ENCODE measurements at regions not wholly inside any gene's neighbourhood (a gene's known extent, or its start where the extent isn't known, plus 50 kb on each side); places are given as distances from the start of the nearest gene placed in this dataset.
A peak's percentile ranks its signal among the peaks of the same experiment; 100 is the strongest.

DNA sequence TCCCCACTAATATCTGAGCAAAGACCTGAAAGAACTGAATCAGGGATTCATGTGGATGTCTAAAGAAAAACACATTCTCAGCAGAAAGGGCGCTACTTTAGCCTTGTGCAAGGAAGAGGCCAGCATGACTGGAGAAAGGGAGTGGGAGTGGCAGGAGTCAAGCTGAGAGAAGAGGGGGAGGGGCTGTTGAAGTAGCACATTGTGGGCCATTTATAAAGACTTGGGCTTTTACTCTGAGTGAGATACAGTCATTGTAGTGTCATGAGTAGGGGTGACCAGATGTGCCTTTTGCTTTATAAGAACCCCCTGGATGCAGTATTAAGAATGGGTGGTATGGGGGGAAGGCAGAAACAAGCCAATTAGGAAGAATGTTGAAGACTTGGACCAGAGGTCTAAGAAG lies 452.8 kb downstream of the ENC1 start:
- no peak for DNase-seq (ENCODE audit: low read depth)

- DNase-seq (ENCODE audit: low read depth): no peak
Measured at GRCh38 chr5:74186356-74187315, 453.9 kb downstream of the ENC1 start.

- DNase-seq (ENCODE audit: low read depth): no peak
Measured at GRCh38 chr5:74185599-74185998, 454.9 kb downstream of the ENC1 start.

DNA sequence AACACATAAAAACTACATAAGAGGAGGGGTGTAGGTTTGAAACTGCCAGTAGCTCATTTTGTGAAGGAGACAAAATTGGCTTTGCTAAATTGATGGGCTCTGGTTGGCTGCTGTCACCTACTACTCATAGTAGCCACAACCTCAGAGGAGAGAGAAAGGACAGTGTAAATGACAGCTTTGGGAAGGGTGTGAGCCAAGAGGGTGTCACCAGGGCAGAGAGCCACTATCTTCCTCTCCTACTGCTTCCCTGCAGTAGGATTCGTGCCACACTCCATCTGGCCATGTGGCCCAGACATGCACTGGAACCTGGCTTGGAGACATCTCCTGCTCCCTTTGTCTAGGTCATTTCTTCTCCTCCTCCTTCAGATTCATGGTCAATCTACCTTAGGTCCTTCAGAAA lies 455.9 kb downstream of the ENC1 start:
- no peak for DNase-seq (ENCODE audit: low read depth)

- DNase-seq (ENCODE audit: low read depth): no peak
Measured at GRCh38 chr5:74183041-74183440, 457.5 kb downstream of the ENC1 start.

- no peak for DNase-seq (ENCODE audit: low read depth)
Measured at GRCh38 chr5:74182603-74183002, 457.9 kb downstream of the ENC1 start.

- no peak for DNase-seq (ENCODE audit: low read depth)
Measured at GRCh38 chr5:74179701-74180100, 460.8 kb downstream of the ENC1 start.

- DNase-seq (ENCODE audit: low read depth): peak; percentile 41
Measured at GRCh38 chr5:74179179-74179578, 461.3 kb downstream of the ENC1 start.

DNA sequence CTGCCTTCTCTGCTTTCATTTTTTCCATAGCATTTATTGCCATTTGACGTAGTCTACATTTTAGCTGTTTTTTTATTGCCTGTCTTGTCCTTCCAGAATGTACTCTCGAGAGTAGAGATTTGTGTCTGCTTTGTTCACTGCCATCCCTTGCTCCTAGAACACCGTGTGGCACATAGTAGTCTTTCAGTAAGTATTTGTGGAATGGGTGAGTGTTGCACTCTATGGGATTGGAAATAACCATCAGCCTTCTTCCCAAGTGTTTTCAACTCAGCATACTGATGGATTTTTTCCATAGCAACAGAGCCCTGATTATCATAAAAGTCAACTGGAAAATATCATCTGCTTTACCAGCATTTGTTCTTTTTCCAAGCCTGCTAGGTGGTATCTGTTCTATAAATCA lies 462.6 kb downstream of the ENC1 start:
- DNase-seq (ENCODE audit: low read depth): no peak

DNA sequence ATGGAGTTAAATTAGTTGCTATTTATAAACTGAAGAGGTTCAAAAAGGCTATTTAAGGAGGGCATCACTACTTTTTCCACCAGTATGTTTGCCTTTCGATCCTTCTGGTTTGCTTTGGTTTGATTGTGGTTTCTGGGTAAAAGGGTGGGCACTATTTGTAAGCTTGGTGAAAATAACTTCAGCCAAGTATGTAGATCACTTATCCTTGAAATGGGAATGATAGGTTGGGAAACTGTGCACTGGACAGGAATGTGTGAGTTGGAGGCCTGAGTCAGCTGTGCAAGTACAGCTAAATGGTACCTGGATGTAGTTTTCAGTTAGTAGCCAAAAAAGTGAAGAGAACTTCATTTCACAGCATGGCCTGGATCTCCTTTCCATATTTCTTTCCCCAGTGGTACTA lies 466.2 kb downstream of the ENC1 start:
- DNase-seq (ENCODE audit: low read depth): no peak

DNA sequence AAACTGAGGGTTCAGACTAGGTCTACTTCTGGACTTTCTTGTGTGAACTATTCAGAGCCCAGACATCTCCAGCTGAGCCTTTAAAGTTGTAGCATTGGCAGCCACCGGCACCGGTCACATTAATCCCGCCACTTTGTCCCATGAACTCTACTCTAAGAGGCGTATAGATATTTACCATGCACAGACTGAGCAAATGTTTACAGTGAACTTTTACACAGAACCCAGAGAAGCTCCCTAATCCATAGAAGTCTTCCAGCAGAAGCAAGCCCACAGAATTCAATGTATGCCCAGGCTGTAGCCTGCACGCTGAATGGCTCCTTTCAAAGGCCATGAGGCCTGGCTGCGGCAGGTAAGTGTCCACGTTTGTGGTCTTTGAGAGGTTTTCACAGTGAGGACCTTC lies 466.9 kb downstream of the ENC1 start:
- no peak for DNase-seq (ENCODE audit: low read depth)

DNA sequence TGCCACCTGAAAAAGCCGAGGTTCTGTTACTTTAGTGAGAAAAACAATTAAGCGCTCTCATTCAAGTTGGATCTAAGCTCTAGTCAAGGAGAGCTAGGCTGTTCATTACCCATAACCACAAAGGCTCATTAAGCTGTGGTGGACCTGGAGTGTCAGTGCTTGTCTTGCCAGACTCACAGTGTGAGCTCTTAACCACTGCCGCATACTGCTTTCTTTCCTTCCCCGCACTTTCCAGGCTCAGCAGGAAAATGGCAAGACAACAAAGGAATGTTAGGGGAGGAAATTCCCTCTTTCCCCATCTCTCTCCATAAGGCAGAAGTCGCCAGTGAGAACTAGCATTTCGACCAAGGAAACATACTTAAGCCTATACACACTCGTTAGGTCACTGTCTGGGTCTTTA lies 467.3 kb downstream of the ENC1 start:
- no peak for DNase-seq (ENCODE audit: low read depth)

DNA sequence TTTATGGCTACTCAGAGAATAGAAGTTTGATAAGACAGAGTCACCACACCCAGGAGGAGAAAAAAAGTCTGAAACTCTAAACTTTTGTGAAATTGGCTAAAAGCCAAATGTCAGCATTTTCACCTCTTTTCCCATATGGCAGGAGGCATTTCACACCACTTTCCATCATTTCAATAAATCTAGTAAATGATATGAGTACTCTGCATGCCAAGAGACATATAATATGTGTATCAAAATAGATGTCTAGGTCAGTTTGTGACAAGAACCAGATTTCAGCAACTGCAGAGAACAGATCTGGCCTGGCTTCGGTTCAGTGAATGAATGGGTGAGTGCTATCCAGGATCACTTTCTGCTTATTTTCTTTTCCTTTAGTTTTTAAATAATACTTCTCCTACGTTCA lies 470.8 kb downstream of the ENC1 start:
- DNase-seq (ENCODE audit: low read depth): no peak

DNA sequence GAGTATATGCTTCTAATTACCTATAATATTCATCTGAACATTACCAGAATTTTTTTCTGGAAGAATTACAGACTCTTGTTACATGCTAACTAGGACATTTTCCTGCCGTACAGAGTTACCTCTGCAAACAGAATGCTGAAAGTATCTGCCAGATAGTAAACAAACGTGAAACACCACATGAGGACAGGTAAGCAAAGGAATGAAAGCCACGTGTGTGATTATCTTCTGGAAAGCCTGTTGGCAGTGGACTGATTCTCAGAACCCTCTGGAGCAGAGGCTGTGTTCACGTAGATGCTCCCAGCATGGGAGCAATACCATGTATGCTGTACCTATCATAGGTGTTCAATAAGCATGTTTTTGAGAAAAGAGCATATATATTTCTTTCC lies 472.6 kb downstream of the ENC1 start:
- no peak for DNase-seq (ENCODE audit: low read depth)

DNA sequence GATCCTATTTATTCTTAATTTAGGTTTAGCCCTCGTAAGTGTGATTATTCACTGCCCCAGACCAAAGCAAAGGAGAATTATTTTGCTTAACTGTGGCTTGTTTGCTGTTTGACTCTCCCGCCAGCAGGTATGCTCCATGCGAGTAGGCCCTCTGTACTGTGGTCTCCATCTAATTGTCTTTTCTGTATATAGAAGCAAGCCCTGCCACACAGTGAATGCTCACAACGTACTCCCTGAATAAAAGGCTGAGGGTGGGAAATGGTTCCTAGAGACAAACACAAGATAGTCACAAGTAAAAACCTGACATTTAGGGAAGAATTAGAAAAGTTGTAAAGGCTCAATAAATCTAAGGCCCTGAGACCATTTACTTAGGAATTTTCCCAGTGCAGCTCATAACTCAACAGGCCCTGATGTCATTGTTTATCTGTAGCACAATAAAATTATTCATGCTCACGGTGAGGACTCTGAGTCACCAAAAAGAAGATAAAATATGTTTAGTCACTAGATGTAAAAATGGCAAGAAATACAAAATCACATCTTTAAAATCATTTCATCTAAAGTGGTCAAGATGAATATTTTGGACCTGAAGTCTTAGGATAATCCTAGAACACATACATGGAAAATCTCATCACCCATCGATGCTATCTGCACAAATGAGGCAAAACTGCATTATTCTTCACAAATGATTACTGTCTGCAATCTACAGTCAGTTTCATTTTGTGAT lies 473.2 kb downstream of the ENC1 start:
- no peak for DNase-seq (ENCODE audit: low read depth)

DNA sequence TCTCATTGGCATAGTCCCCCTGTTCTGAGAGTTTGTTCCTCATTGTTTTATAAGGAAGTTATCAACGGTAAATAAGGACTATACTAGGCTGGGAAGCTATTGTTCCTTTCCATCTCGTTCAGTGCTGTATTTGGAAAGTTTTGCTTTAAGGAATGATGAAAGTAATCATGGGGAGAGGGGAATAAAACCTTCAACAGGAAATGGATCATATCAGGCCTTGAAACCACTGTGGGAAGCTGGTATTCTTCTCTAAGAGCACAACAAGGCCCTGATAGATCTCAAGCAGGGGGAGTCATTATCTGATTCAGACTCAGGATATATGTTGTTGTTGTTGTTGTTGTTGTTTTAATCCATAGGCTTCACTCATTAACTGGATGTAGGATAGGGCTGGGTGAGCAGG lies 474.5 kb downstream of the ENC1 start:
- no peak for DNase-seq (ENCODE audit: low read depth)

DNA sequence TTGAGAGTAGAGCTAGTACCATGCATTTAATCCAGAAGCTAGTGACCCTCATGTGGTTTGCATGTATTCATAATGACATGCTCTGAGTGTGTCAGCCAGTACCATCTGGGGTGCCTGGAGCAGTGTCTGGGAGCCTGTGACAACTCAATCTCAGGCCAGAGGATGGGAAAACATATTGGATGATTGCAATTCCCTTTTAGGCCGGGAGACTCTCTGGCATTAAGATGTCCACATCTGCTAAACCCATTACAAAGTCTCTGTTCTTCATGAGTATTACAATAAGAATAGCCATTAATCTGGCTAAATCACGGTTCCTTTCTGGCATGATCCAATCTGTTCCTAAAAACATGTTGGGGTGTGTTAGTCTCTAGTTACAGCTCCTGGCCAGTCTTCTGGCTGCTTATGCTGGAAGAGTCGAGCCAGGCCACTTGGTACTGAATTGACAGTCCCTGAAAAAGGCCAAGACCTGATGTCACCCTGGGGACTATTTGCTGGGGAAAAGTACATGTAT lies 475.7 kb downstream of the ENC1 start:
- DNase-seq (ENCODE audit: low read depth): no peak

- DNase-seq (ENCODE audit: low read depth): no peak
Measured at GRCh38 chr5:74162524-74162923, 478.0 kb downstream of the ENC1 start.

DNA sequence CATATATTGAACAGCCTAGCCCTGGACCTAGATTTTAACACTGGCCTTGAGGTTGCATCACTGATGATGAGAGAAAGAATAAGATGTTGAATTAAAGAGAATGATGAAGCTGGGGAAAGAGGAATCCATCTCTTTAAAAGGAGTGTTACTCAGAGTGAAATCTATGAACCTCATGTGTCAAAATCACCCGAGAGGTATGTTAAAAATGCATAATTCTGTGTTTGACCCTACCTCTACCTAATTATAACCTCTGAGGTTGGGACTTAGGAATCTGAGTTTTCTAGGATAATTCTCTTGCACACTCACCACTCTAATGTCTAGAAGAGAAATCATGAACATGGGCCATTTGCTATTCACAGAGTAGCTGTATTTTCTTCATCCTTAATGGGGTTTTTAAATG lies 479.4 kb downstream of the ENC1 start:
- DNase-seq (ENCODE audit: low read depth): no peak

- no peak for DNase-seq (ENCODE audit: low read depth)
Measured at GRCh38 chr5:74156728-74157383, 483.7 kb downstream of the ENC1 start.

DNA sequence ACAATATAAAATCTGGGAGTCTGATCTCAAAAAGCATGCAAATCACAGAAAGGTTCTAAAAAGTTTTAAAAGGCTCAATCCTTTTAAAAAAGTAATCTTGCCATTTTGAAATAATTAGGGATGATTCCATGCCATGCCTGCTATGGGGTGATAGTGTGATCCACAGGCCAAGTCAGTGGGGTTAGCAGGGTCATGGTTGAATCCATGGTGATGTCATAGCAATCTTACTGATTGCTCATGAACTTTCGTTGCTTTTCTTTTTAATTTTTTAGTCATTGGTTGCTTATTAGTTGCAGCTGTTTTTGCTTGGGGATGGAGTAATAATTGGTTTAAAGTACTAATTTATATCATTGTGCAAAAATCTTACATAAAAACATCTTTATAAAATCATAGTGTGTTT lies 485.0 kb downstream of the ENC1 start:
- no peak for DNase-seq (ENCODE audit: low read depth)

- no peak for DNase-seq (ENCODE audit: low read depth)
Measured at GRCh38 chr5:74154526-74154925, 486.0 kb downstream of the ENC1 start.
